Naive thymus-derived CD4-positive, alpha-beta T cell (primary cell): ENCODE measurements at regions not wholly inside any gene's neighbourhood (a gene's known extent, or its start where the extent isn't known, plus 50 kb on each side); places are given as distances from the start of the nearest gene placed in this dataset.
"Not testable (repeated sequence)": the region's sequence is repeated elsewhere in the genome, so short reads cannot be mapped to it uniquely, and the experiment has no call there.

Experiments
- ATAC-seq: fragments of 150-1000 bp; cut with Tn5 transposase; 2 replicates; pipeline ENCODE4 v1.10.0; 2021; ENCODE audit warnings: mild to moderate bottlenecking, moderate library complexity
- CTCF ChIA-PET: fragments of 350-600 bp; sonication (Branson Sonifier 250); formaldehyde crosslinking; loops from one replicate; lab custom pipeline; 2021; ENCODE audit warnings: antibody characterized with exemption; lab: Charles Lee
- POLR2A ChIA-PET: fragments of 350-600 bp; sonication (Branson Sonifier 250); formaldehyde crosslinking; loops from one replicate; lab custom pipeline; 2021; ENCODE audit warnings: antibody characterized with exemption, inconsistent platforms; lab: Charles Lee
- DNase-seq, 9 donors: peaks; one replicate each; pipeline versions ENCODE4 v3.0.0 to v3.0.0-alpha.2; 2020 to 2022; ENCODE audit warnings: mixed read lengths in 1 of 9
- H3K27ac ChIP-seq: one replicate; pipeline ENCODE4 v1.7.0; 2013; ENCODE audit warnings: mild to moderate bottlenecking, low read depth, low read length, moderate library complexity
- H3K27me3 ChIP-seq, 2 donors: one replicate each; pipeline ENCODE4 v1.7.0; 2013; ENCODE audit warnings: low read length in 2 of 2, mild to moderate bottlenecking in 2 of 2, moderate library complexity in 2 of 2; ENCODE audit not compliant: control insufficient read depth in 2 of 2, insufficient read depth in 2 of 2
- H3K36me3 ChIP-seq, 3 experiments: 1 replicate in 2 of 3; 2 replicates in 1 of 3; pipeline ENCODE4 v1.7.0; 2013; ENCODE audit warnings: low read length in 3 of 3, mild to moderate bottlenecking in 3 of 3, moderate library complexity in 1 of 3; ENCODE audit not compliant: insufficient read depth in 3 of 3, control insufficient read depth in 2 of 3
- H3K4me1 ChIP-seq, 2 donors: one replicate each; pipeline ENCODE4 v1.7.0; 2013; ENCODE audit warnings: low read length in 2 of 2, mild to moderate bottlenecking in 2 of 2, moderate library complexity in 1 of 2; ENCODE audit not compliant: control insufficient read depth in 2 of 2, insufficient read depth in 2 of 2
- H3K4me3 ChIP-seq: 2 replicates; pipeline ENCODE4 v1.7.0; 2013; ENCODE audit warnings: mild to moderate bottlenecking, low read length
- H3K9me3 ChIP-seq, 3 experiments: 1 replicate in 2 of 3; 2 replicates in 1 of 3; pipeline ENCODE4 v1.7.0; 2013; ENCODE audit warnings: low read length in 3 of 3; ENCODE audit not compliant: control insufficient read depth in 2 of 3
- H3K27ac Mint-ChIP-seq, 9 donors: one replicate each; pipeline ENCODE4 v1.8.0; 2020 to 2022; ENCODE audit warnings: mixed read lengths in 9 of 9, mild to moderate bottlenecking in 8 of 9, moderate library complexity in 5 of 9, inconsistent platforms in 2 of 9
- H3K27me3 Mint-ChIP-seq, 5 donors: one replicate each; pipeline ENCODE4 v1.8.0; 2021 to 2022; ENCODE audit warnings: mixed read lengths in 5 of 5, mild to moderate bottlenecking in 1 of 5
- H3K36me3 Mint-ChIP-seq, 5 donors: one replicate each; pipeline ENCODE4 v1.8.0; 2020 to 2022; ENCODE audit warnings: mixed read lengths in 5 of 5, mild to moderate bottlenecking in 3 of 5, inconsistent platforms in 1 of 5
- H3K4me1 Mint-ChIP-seq, 7 donors: one replicate each; pipeline ENCODE4 v1.8.0; 2020 to 2022; ENCODE audit warnings: mixed read lengths in 7 of 7, mild to moderate bottlenecking in 3 of 7, inconsistent platforms in 1 of 7
- H3K4me3 Mint-ChIP-seq, 10 donors: one replicate each; pipeline ENCODE4 v1.8.0; 2020 to 2022; ENCODE audit warnings: mild to moderate bottlenecking in 10 of 10, mixed read lengths in 10 of 10, moderate library complexity in 6 of 10, inconsistent platforms in 2 of 10
- H3K9me3 Mint-ChIP-seq, 11 donors: one replicate each; pipeline ENCODE4 v1.8.0; 2020 to 2022; ENCODE audit warnings: mixed read lengths in 11 of 11, mild to moderate bottlenecking in 4 of 11, inconsistent platforms in 1 of 11, moderate library complexity in 1 of 11
- intact Hi-C, 2 donors: fragments of 100-400 bp; cut with micrococcal nuclease; formaldehyde crosslinking; loops; one replicate each; pipeline ENCODE4 v1.15.1; 2023

DNA sequence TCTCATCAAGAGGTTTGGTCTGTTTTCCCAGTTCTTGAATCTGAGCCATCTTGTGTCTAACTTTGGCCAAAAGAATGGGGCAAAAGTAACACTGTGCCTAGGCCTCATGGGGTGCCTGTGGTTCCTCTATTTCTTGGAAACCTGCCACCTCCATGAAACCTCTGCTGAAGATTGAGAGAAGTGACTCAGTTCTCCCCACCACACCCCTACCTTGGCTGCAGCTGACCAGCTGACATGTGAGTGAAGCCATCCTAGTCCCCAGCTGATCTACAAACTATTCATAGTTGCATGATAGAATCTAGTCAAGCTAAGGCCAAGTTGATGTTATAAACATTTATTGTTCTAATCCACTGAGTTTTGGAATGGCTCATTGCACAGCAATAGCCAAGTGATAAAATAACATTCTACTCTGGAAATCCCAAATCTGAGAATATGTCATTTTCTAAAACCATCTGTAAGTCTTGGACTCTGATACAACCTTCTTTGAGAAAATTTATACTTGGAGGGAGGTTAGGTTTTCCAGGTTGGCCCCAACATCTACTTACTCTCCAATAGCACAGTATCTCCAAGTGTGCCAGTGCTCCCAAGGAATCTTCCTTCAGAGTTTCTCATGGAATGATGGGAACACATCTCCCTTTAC, 107.0 kb upstream of the SMLR1 start:
- ChIA-PET POLR2A (no interaction called here), CTCF (no interaction called here)
- no peaks in the 10 kb centered on the region for H3K27me3 ChIP-seq
- no peaks in the 10 kb centered on the region for H3K9me3 ChIP-seq
- H3K4me3 ChIP-seq, result no peak overlapping the region
- no peak for ATAC-seq
- H3K27me3 Mint-ChIP-seq, result no peaks in the 10 kb centered on the region
- DNase-seq, result no peak
- H3K36me3 Mint-ChIP-seq, result peaks cover 0 to 26% (median 5%) of the 10 kb centered on the region in 5 donors
- H3K4me3 Mint-ChIP-seq, result no peak overlapping the region
- peaks cover 0 to 33% (median 22%) of the 10 kb centered on the region in 7 donors for H3K4me1 Mint-ChIP-seq
- peaks cover 0 to 15% (median 6%) of the 10 kb centered on the region in 11 donors for H3K9me3 Mint-ChIP-seq
- H3K4me1 ChIP-seq, result peaks cover 9 to 25% of the 10 kb centered on the region in 2 donors
- no peaks in the 10 kb centered on the region for H3K36me3 ChIP-seq
- no peak overlapping the region for H3K27ac ChIP-seq
- intact Hi-C loops, result no loop called here
- H3K27ac Mint-ChIP-seq, result no peak overlapping the region

DNA sequence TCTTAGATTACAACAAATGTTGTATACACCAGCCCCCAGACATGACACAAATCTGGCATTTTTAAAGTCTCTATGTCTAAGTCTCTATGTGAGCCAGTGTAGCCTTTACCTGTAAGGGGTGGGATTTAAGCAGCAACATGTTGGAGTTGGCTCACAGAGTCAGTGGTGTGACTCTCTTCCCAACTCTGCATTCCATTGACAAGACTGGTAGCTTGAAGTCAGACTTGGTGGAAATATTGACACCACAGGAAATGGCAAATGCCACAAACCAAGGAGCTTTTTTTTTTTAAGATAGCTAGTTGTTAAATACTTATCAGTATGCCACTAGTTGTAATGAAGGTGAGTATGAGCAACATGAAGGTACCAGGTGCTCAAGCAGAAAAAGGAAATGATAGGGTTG, 103.1 kb upstream of the SMLR1 start:
- Mint-ChIP-seq H3K4me1 (peaks cover 0 to 18% (median 10%) of the 10 kb centered on the region in 7 donors), H3K36me3 (peaks cover 0 to 11% (median 4%) of the 10 kb centered on the region in 5 donors), H3K27ac (no peak overlapping the region), H3K27me3 (peaks cover 0 to 3% (median 0%) of the 10 kb centered on the region in 5 donors), H3K4me3 (no peak overlapping the region), H3K9me3 (peaks cover 0 to 11% (median 3%) of the 10 kb centered on the region in 11 donors)
- intact Hi-C loops, result no loop called here
- ATAC-seq (no peak), DNase-seq (no peak)
- H3K36me3 ChIP-seq, result no peaks in the 10 kb centered on the region
- ChIA-PET POLR2A (no interaction called here), CTCF (no interaction called here)
- H3K9me3 ChIP-seq, result no peaks in the 10 kb centered on the region
- no peak overlapping the region for H3K4me3 ChIP-seq
- peaks cover 9 to 11% of the 10 kb centered on the region in 2 donors for H3K4me1 ChIP-seq
- H3K27me3 ChIP-seq, result no peaks in the 10 kb centered on the region
- H3K27ac ChIP-seq, result no peak overlapping the region

DNA sequence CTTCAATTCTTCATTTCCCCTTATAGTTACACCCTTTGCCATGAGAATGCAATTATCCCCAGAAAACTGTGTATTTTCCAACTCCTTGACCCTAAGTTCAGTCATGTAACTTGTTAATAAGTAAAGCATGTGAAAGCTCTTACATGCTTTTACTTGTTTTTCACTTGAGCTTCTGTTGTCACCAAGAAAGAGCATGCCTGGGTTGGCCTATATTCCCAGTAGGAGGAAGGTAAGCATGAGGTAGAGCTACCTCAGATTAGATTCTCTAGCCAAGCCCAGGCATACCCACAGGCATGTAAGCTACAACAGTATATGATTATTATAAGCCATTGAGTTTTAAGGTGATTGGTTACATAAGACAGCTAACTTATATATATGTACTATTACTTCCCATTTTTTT, 101.7 kb upstream of the SMLR1 start:
- no peaks in the 10 kb centered on the region for H3K9me3 ChIP-seq
- CTCF ChIA-PET, result no interaction called here
- intact Hi-C loops, result no loop called here
- H3K27me3 ChIP-seq, result no peaks in the 10 kb centered on the region
- Mint-ChIP-seq H3K9me3 (peaks cover 0 to 13% (median 0%) of the 10 kb centered on the region in 11 donors), H3K27me3 (peaks cover 0 to 3% (median 0%) of the 10 kb centered on the region in 5 donors), H3K4me1 (peaks cover 0 to 12% (median 10%) of the 10 kb centered on the region in 7 donors), H3K27ac (no peak overlapping the region), H3K36me3 (peaks cover 0 to 8% (median 0%) of the 10 kb centered on the region in 5 donors), H3K4me3 (no peak overlapping the region)
- ATAC-seq (no peak), DNase-seq (no peak)
- H3K36me3 ChIP-seq, result no peaks in the 10 kb centered on the region
- no peak overlapping the region for H3K4me3 ChIP-seq
- POLR2A ChIA-PET, result no interaction called here
- peaks cover 9 to 11% of the 10 kb centered on the region in 2 donors for H3K4me1 ChIP-seq
- H3K27ac ChIP-seq, result no peak overlapping the region

DNA sequence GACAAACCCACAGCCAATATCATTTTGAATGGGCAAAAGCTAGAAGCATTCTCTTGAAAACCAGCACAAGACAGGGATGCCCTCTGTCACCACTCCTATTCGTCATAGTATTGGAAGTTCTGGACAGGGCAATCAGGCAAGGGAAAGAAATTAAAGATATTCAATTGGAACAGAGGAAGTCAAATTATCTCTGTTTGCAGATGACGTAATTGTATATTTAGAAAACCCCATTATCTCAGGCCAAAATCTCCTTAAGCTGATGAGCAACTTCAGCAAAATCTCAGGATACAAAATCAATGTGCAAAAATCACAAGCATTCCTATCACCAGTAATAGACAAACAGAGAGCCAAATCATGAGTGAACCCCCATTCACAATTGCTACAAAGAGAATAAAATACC, 99.1 kb upstream of the SMLR1 start:
- H3K4me3 Mint-ChIP-seq, CTCF ChIA-PET, ATAC-seq, DNase-seq, H3K27ac Mint-ChIP-seq, intact Hi-C loops, H3K27me3 ChIP-seq, H3K4me3 ChIP-seq, H3K27ac ChIP-seq, H3K9me3 ChIP-seq, H3K36me3 ChIP-seq, H3K36me3 Mint-ChIP-seq, H3K27me3 Mint-ChIP-seq, POLR2A ChIA-PET: not testable (repeated sequence)
- H3K4me1 Mint-ChIP-seq, result peaks cover 0 to 19% (median 10%) of the 10 kb centered on the region in 7 donors
- peaks cover 9 to 11% of the 10 kb centered on the region in 2 donors for H3K4me1 ChIP-seq
- peaks cover 0 to 13% (median 0%) of the 10 kb centered on the region in 11 donors for H3K9me3 Mint-ChIP-seq

DNA sequence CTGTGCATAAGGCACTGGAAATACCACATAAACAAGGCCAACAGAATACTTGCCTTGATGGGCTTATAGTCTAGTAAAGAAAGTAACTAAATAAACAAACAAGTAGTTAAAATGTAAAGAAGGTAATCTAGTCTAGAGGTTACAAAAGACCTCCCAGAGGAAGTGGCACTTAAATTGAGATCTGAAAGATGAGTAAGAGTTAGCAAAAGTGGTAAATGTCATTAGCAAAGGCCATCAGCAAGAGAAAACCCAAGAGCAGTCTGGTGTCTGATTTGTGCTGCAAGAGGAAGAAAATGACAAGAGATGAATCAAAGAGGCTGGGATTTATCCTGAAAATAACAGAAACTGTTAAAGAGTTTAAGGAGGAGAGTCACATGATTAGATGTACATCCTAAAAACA, 96.6 kb upstream of the SMLR1 start:
- ChIA-PET CTCF (no interaction called here), POLR2A (no interaction called here)
- Mint-ChIP-seq H3K4me1 (peaks cover 0 to 9% (median 0%) of the 10 kb centered on the region in 7 donors), H3K9me3 (peaks cover 0 to 13% (median 0%) of the 10 kb centered on the region in 11 donors), H3K36me3 (peaks cover 0 to 8% (median 0%) of the 10 kb centered on the region in 5 donors), H3K27me3 (peaks cover 0 to 5% (median 0%) of the 10 kb centered on the region in 5 donors), H3K27ac (no peak overlapping the region), H3K4me3 (no peak overlapping the region)
- Histone ChIP-seq H3K9me3 (no peaks in the 10 kb centered on the region), H3K4me3 (no peak overlapping the region), H3K27me3 (no peaks in the 10 kb centered on the region), H3K27ac (no peak overlapping the region), H3K36me3 (no peaks in the 10 kb centered on the region), H3K4me1 (no peaks in the 10 kb centered on the region)
- intact Hi-C loops, result no loop called here
- ATAC-seq, result no peak
- no peak for DNase-seq

DNA sequence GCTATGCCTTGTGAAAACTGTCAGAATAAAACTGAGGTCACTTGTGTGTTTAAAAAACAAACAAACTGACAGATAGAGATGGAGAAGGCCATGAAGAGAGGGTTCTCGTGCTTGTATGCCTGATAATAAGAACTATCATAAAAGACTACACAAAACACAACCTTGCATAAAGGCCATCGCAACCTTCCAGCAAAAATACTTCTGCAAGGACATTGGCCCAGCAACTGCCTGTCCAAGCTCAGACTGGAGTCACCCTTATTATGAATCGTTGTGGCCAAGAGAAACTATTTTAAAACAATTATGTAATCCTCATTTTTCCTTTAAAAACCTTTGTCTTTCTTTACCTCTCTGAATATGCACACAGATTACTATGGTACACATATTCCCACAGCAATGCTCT, 93.0 kb upstream of the SMLR1 start:
- CTCF ChIA-PET, result no interaction called here
- Histone ChIP-seq H3K9me3 (no peaks in the 10 kb centered on the region), H3K4me1 (no peaks in the 10 kb centered on the region), H3K27me3 (no peaks in the 10 kb centered on the region), H3K27ac (no peak overlapping the region), H3K36me3 (no peaks in the 10 kb centered on the region), H3K4me3 (no peak overlapping the region)
- Mint-ChIP-seq H3K4me1 (peaks cover 0 to 9% (median 0%) of the 10 kb centered on the region in 7 donors), H3K27ac (no peak overlapping the region), H3K9me3 (peaks cover 0 to 8% (median 0%) of the 10 kb centered on the region in 11 donors), H3K27me3 (peaks cover 0 to 6% (median 0%) of the 10 kb centered on the region in 5 donors), H3K36me3 (peaks cover 0 to 2% (median 0%) of the 10 kb centered on the region in 5 donors), H3K4me3 (no peak overlapping the region)
- intact Hi-C loops, result no loop called here
- POLR2A ChIA-PET, result no interaction called here
- DNase-seq, result no peak
- no peak for ATAC-seq

DNA sequence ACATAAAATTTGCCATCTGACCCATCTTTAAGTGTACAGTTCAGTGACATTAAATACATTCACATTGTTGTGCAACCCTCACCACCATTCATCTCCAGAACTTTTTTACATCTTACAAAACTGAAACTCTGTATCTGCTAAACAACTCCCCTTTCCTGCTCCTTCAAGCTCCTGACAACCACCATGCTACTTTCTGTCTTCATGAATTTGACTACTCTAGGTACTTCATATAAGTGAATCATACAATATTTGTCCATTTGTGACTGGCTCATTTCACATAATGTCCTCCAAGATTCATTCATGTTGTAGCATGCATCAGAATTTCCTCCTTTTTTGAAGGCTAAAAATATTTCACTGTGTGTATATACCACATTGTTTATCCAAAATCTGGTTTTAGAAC, 86.9 kb upstream of the SMLR1 start:
- no peak for DNase-seq
- CTCF ChIA-PET, result no interaction called here

More for the DNA sequence above, 86.9 kb upstream of the SMLR1 start:
- H3K27ac Mint-ChIP-seq, result no peak overlapping the region
- POLR2A ChIA-PET, result no interaction called here
- Histone ChIP-seq H3K27me3 (no peaks in the 10 kb centered on the region), H3K9me3 (no peaks in the 10 kb centered on the region), H3K36me3 (no peaks in the 10 kb centered on the region), H3K27ac (no peak overlapping the region), H3K4me3 (no peak overlapping the region), H3K4me1 (no peaks in the 10 kb centered on the region)
- no peak for ATAC-seq
- intact Hi-C loops, result no loop called here
- H3K9me3 Mint-ChIP-seq, result peaks cover 0 to 2% (median 0%) of the 10 kb centered on the region in 11 donors
- no peak overlapping the region for H3K4me3 Mint-ChIP-seq
- peaks cover 0 to 3% (median 0%) of the 10 kb centered on the region in 7 donors for H3K4me1 Mint-ChIP-seq
- peaks cover 0 to 32% (median 5%) of the 10 kb centered on the region in 5 donors for H3K27me3 Mint-ChIP-seq
- H3K36me3 Mint-ChIP-seq, result no peaks in the 10 kb centered on the region
